Omental fat pad (tissue), 3 donors: ENCODE measurements at regions not wholly inside any gene's neighbourhood (a gene's known extent, or its start where the extent isn't known, plus 50 kb on each side); places are given as distances from the start of the nearest gene placed in this dataset.

Experiments used
- ATAC-seq: fragments of 150-250 bp; one replicate; pipeline ENCODE4 v1.9.1; 2016; ENCODE audit warnings: mild to moderate bottlenecking, moderate library complexity; ENCODE audit not compliant: low FRiP score
- DNase-seq: peaks from one replicate; pipeline ENCODE4 v3.0.0-alpha.2; 2019; ENCODE audit warnings: low spot score
- CTCF ChIP-seq, 3 donors: fragments of 450-650 bp; IDR thresholded peaks; one replicate each; pipeline ENCODE4 v1.5.1; 2016 to 2017; ENCODE audit warnings: antibody characterized with exemption in 3 of 3, mild to moderate bottlenecking in 3 of 3, moderate library complexity in 2 of 3

- DNase-seq: no peak
- ATAC-seq: no peak
- no peak for TF ChIP-seq CTCF (IDR thresholded peaks at IDR 0.05)
Observed at GRCh38 chr10:61319386-61320256, 133.6 kb downstream of the TMEM26 start.

GRCh38 chr10:61318429-61318828, 134.8 kb downstream of the TMEM26 start:
- DNase-seq (no peak), ATAC-seq (no peak)
- TF ChIP-seq CTCF (IDR thresholded peaks at IDR 0.05): no peak

- no peak for ATAC-seq
- DNase-seq: no peak
- TF ChIP-seq CTCF (IDR thresholded peaks at IDR 0.05): no peak
Observed at GRCh38 chr10:61317706-61318105, 135.5 kb downstream of the TMEM26 start.

GRCh38 chr10:61316676-61317265, 136.4 kb downstream of the TMEM26 start:
- no peak for TF ChIP-seq CTCF (IDR thresholded peaks at IDR 0.05)
- DNase-seq (no peak), ATAC-seq (no peak)

GRCh38 chr10:61314273-61314672, 138.9 kb downstream of the TMEM26 start:
- ATAC-seq: no peak

GRCh38 chr10:61313460-61313859, 139.7 kb downstream of the TMEM26 start:
- ATAC-seq (peak; percentile 82), DNase-seq (no peak)
- TF ChIP-seq CTCF (IDR thresholded peaks at IDR 0.05): no peak

More at GRCh38 chr10:61314273-61314672, 138.9 kb downstream of the TMEM26 start:
- DNase-seq: no peak
- no peak for TF ChIP-seq CTCF (IDR thresholded peaks at IDR 0.05)

GRCh38 chr10:61304746-61305145, 148.4 kb downstream of the TMEM26 start:
- no peak for ATAC-seq
- DNase-seq: no peak
- TF ChIP-seq CTCF (IDR thresholded peaks at IDR 0.05): no peak
